HEK293 (cell line): ENCODE measurements at regions not wholly inside any gene's neighbourhood (a gene's known extent, or its start where the extent isn't known, plus 50 kb on each side); places are given as distances from the start of the nearest gene placed in this dataset.

Experiments used
- CTCF ChIA-PET: fragments of 350-600 bp; formaldehyde crosslinking; extraction: SDS; loops from one replicate; lab custom pipeline; 2021; ENCODE audit warnings: antibody characterized with exemption; lab: Yijun Ruan, JAX
- POLR2A ChIA-PET: fragments of 300-600 bp; formaldehyde crosslinking; extraction: SDS; loops from one replicate; lab custom pipeline; 2020; ENCODE audit warnings: antibody characterized with exemption, inconsistent platforms; lab: Yijun Ruan, JAX
- H3K27ac ChIP-seq: fragments of 200-500 bp; sonication (Bioruptor generic); 2 replicates; pipeline ENCODE4 v1.5.1; 2014; ENCODE audit warnings: low read depth, low read length, control low read depth, inconsistent platforms; ENCODE audit errors: extremely low read depth
- H3K36me3 ChIP-seq, 2 experiments: fragments of 200-500 bp in 1 of 2; sonication (Bioruptor generic) in 1 of 2; 1 replicate in 1 of 2; 2 replicates in 1 of 2; pipeline ENCODE4 v1.5.1; 2014 to 2017; ENCODE audit warnings: inconsistent platforms in 2 of 2, low read length in 2 of 2; ENCODE audit not compliant: control insufficient read depth in 2 of 2, insufficient read depth in 1 of 2
- H3K4me1 ChIP-seq: fragments of 200-500 bp; sonication (Bioruptor generic); 2 replicates; pipeline ENCODE4 v1.5.1; 2014; ENCODE audit warnings: mild to moderate bottlenecking, low read length, inconsistent platforms; ENCODE audit not compliant: control insufficient read depth, insufficient read depth
- H3K4me3 ChIP-seq: 2 replicates; pipeline ENCODE4 v1.5.1; 2011; ENCODE audit warnings: low read depth, mild to moderate bottlenecking, control low read depth, low read length, moderate library complexity
- H3K9me3 ChIP-seq: fragments of 200-500 bp; sonication (Bioruptor generic); 2 replicates; pipeline ENCODE4 v1.5.1; 2014; ENCODE audit warnings: low read depth, low read length, inconsistent platforms; ENCODE audit not compliant: control insufficient read depth, insufficient read depth
- HOXC10 ChIP-seq: sonication (generic); formaldehyde crosslinking; IDR thresholded peaks from 2 replicates; pipeline ENCODE4 v1.8.1; 2023; ENCODE audit warnings: mild to moderate bottlenecking, missing genetic modification reagents
- KLF1 ChIP-seq: fragments of 450-650 bp; formaldehyde crosslinking; IDR thresholded peaks from 2 replicates; pipeline ENCODE4 v1.5.1; 2016; ENCODE audit warnings: missing biosample characterization, missing genetic modification characterization
- REPIN1 ChIP-seq: fragments of 450-650 bp; formaldehyde crosslinking; IDR thresholded peaks from 2 replicates; pipeline ENCODE4 v1.5.1; 2017; ENCODE audit warnings: missing biosample characterization, missing genetic modification characterization, low read depth
- SALL2 ChIP-seq: fragments of 450-650 bp; formaldehyde crosslinking; IDR thresholded peaks from 2 replicates; pipeline ENCODE4 v1.5.0; 2017; ENCODE audit warnings: missing biosample characterization, mild to moderate bottlenecking, missing genetic modification characterization, borderline replicate concordance
- TRIM28 ChIP-seq: IDR thresholded peaks from 2 replicates; pipeline ENCODE4 v1.6.1; 2011; ENCODE audit warnings: low read length, control low read depth, borderline replicate concordance
- ZBTB20 ChIP-seq: fragments of 450-650 bp; formaldehyde crosslinking; IDR thresholded peaks from 2 replicates; pipeline ENCODE4 v1.5.1; 2016; ENCODE audit warnings: missing biosample characterization, missing genetic modification characterization
- ZNF114 ChIP-seq: fragments of 450-650 bp; formaldehyde crosslinking; IDR thresholded peaks from 2 replicates; pipeline ENCODE4 v1.5.0; 2017; ENCODE audit warnings: missing biosample characterization, missing genetic modification characterization
- ZNF169 ChIP-seq: fragments of 450-650 bp; formaldehyde crosslinking; IDR thresholded peaks from 2 replicates; pipeline ENCODE4 v1.5.1; 2016; ENCODE audit warnings: missing biosample characterization, missing genetic modification characterization
- ZNF211 ChIP-seq: fragments of 450-650 bp; formaldehyde crosslinking; IDR thresholded peaks from 2 replicates; pipeline ENCODE4 v1.5.1; 2016; ENCODE audit warnings: low read depth, missing biosample characterization, missing genetic modification characterization
- ZNF239 ChIP-seq: fragments of 450-650 bp; formaldehyde crosslinking; IDR thresholded peaks from 2 replicates; pipeline ENCODE4 v1.5.1; 2016; ENCODE audit warnings: missing biosample characterization, missing genetic modification characterization
- ZNF274 ChIP-seq, 2 experiments: fragments of 200-500 bp in 1 of 2; fragments of 450-650 bp in 1 of 2; sonication (Bioruptor generic) in 1 of 2; formaldehyde crosslinking in 1 of 2; IDR thresholded peaks; 2 replicates each; pipeline versions ENCODE4 v1.5.1 to v1.6.1; 2014 to 2016; ENCODE audit warnings: borderline replicate concordance in 1 of 2, inconsistent platforms in 1 of 2, low read length in 1 of 2, missing biosample characterization in 1 of 2, missing genetic modification characterization in 1 of 2
- ZNF416 ChIP-seq: fragments of 450-650 bp; formaldehyde crosslinking; IDR thresholded peaks from 2 replicates; pipeline ENCODE4 v1.5.1; 2016; ENCODE audit warnings: missing biosample characterization, missing genetic modification characterization
- ZNF433 ChIP-seq: fragments of 450-650 bp; formaldehyde crosslinking; IDR thresholded peaks from 2 replicates; pipeline ENCODE4 v1.5.1; 2016; ENCODE audit warnings: missing biosample characterization, missing genetic modification characterization, low read depth
- ZNF677 ChIP-seq: fragments of 450-650 bp; IDR thresholded peaks from 2 replicates; pipeline ENCODE4 v1.5.0; 2018; ENCODE audit warnings: missing biosample characterization, mild to moderate bottlenecking, missing genetic modification characterization, moderate library complexity
- TF ChIP-seq, protein P1 (sequence below): fragments of 450-650 bp; formaldehyde crosslinking; IDR thresholded peaks from 2 replicates; pipeline ENCODE4 v1.5.1; 2016; ENCODE audit warnings: missing biosample characterization, missing genetic modification characterization
- TF ChIP-seq, protein P2 (sequence below): fragments of 450-650 bp; formaldehyde crosslinking; IDR thresholded peaks from 2 replicates; pipeline ENCODE4 v1.5.1; 2016; ENCODE audit warnings: missing biosample characterization, missing genetic modification characterization, borderline replicate concordance
- TF ChIP-seq, protein P3 (sequence below): fragments of 450-650 bp; formaldehyde crosslinking; IDR thresholded peaks from 2 replicates; pipeline ENCODE4 v1.5.1; 2016; ENCODE audit warnings: missing biosample characterization, missing genetic modification characterization
- TF ChIP-seq, protein P4 (sequence below): fragments of 450-650 bp; formaldehyde crosslinking; IDR thresholded peaks from 2 replicates; pipeline ENCODE4 v1.5.1; 2017; ENCODE audit warnings: missing biosample characterization, missing genetic modification characterization
- TF ChIP-seq, protein P5 (sequence below): fragments of 450-650 bp; formaldehyde crosslinking; IDR thresholded peaks from 2 replicates; pipeline ENCODE4 v1.5.1; 2016; ENCODE audit warnings: missing biosample characterization, missing genetic modification characterization

DNA sequence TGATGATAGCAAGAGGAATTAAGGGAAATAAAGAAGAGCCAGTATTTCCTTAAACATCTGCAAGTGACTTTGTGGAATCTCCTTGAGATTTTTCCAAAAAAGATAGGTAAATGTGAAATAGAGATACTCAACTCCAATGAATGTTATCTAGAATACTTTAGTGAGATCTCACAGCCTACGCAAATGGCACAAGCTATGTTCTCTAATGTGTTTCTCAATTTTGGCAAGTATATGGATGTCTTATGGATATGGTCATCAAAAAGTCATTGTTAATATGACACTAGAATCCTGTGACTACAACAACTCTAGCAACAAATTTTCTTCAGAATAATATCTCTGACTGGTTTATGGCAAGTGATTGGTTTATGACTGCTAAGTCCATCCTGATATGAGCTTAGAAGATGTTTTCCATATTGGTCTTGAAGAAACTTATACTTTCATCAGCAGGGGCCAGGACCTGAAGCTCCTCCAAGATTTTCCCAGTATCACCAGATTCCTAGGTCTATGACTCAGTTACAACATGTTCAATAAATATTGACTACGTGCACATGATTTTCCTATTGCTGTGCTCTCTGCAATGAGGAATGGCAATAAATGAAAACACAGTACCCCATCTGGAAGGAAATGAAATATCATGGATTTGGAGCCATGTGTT is 170.9 kb upstream of the THBS1 start:
- no peaks in the 10 kb centered on the region for H3K9me3 ChIP-seq
- POLR2A ChIA-PET: no interaction called here
- H3K4me3 ChIP-seq: no peak overlapping the region
- no peak overlapping the region for H3K27ac ChIP-seq
- H3K4me1 ChIP-seq: no peaks in the 10 kb centered on the region
- no peaks in the 10 kb centered on the region for H3K36me3 ChIP-seq
- TF ChIP-seq, protein P1, sequence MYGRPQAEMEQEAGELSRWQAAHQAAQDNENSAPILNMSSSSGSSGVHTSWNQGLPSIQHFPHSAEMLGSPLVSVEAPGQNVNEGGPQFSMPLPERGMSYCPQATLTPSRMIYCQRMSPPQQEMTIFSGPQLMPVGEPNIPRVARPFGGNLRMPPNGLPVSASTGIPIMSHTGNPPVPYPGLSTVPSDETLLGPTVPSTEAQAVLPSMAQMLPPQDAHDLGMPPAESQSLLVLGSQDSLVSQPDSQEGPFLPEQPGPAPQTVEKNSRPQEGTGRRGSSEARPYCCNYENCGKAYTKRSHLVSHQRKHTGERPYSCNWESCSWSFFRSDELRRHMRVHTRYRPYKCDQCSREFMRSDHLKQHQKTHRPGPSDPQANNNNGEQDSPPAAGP (tag by site-specific recombination): no peak
- no peak for TF ChIP-seq ZNF677 (tag by site-specific recombination)
- TF ChIP-seq, protein P2, sequence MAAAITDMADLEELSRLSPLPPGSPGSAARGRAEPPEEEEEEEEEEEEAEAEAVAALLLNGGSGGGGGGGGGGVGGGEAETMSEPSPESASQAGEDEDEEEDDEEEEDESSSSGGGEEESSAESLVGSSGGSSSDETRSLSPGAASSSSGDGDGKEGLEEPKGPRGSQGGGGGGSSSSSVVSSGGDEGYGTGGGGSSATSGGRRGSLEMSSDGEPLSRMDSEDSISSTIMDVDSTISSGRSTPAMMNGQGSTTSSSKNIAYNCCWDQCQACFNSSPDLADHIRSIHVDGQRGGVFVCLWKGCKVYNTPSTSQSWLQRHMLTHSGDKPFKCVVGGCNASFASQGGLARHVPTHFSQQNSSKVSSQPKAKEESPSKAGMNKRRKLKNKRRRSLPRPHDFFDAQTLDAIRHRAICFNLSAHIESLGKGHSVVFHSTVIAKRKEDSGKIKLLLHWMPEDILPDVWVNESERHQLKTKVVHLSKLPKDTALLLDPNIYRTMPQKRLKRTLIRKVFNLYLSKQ (tag by site-specific recombination): no peak
- no peak for TF ChIP-seq ZNF274 (IDR thresholded peaks at IDR 0.05; ENCODE audit: low read length)
- TF ChIP-seq ZNF274 (tag by site-specific recombination; IDR thresholded peaks at IDR 0.05; ENCODE audit: borderline replicate concordance): no peak
- no peak for TF ChIP-seq SALL2 (tag by site-specific recombination)
- no peak for TF ChIP-seq ZBTB20
- TF ChIP-seq ZNF433: no peak
- no peak for TF ChIP-seq KLF1 (tag by site-specific recombination)
- no peak for TF ChIP-seq ZNF211 (tag by site-specific recombination)
- TF ChIP-seq, protein P3, sequence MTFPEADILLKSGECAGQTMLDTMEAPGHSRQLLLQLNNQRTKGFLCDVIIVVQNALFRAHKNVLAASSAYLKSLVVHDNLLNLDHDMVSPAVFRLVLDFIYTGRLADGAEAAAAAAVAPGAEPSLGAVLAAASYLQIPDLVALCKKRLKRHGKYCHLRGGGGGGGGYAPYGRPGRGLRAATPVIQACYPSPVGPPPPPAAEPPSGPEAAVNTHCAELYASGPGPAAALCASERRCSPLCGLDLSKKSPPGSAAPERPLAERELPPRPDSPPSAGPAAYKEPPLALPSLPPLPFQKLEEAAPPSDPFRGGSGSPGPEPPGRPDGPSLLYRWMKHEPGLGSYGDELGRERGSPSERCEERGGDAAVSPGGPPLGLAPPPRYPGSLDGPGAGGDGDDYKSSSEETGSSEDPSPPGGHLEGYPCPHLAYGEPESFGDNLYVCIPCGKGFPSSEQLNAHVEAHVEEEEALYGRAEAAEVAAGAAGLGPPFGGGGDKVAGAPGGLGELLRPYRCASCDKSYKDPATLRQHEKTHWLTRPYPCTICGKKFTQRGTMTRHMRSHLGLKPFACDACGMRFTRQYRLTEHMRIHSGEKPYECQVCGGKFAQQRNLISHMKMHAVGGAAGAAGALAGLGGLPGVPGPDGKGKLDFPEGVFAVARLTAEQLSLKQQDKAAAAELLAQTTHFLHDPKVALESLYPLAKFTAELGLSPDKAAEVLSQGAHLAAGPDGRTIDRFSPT (tag by site-specific recombination): no peak
- TF ChIP-seq HOXC10: no peak
- TF ChIP-seq ZNF416 (tag by site-specific recombination): no peak
- TF ChIP-seq, protein P4, sequence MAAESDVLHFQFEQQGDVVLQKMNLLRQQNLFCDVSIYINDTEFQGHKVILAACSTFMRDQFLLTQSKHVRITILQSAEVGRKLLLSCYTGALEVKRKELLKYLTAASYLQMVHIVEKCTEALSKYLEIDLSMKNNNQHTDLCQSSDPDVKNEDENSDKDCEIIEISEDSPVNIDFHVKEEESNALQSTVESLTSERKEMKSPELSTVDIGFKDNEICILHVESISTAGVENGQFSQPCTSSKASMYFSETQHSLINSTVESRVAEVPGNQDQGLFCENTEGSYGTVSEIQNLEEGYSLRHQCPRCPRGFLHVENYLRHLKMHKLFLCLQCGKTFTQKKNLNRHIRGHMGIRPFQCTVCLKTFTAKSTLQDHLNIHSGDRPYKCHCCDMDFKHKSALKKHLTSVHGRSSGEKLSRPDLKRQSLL (tag by site-specific recombination): no peak
- no peak for TF ChIP-seq REPIN1 (tag by site-specific recombination)
- no peak for TF ChIP-seq TRIM28
- TF ChIP-seq ZNF114 (tag by site-specific recombination): no peak
- TF ChIP-seq ZNF169 (tag by site-specific recombination): no peak
- TF ChIP-seq ZNF239 (tag by site-specific recombination): no peak
- TF ChIP-seq, protein P5, sequence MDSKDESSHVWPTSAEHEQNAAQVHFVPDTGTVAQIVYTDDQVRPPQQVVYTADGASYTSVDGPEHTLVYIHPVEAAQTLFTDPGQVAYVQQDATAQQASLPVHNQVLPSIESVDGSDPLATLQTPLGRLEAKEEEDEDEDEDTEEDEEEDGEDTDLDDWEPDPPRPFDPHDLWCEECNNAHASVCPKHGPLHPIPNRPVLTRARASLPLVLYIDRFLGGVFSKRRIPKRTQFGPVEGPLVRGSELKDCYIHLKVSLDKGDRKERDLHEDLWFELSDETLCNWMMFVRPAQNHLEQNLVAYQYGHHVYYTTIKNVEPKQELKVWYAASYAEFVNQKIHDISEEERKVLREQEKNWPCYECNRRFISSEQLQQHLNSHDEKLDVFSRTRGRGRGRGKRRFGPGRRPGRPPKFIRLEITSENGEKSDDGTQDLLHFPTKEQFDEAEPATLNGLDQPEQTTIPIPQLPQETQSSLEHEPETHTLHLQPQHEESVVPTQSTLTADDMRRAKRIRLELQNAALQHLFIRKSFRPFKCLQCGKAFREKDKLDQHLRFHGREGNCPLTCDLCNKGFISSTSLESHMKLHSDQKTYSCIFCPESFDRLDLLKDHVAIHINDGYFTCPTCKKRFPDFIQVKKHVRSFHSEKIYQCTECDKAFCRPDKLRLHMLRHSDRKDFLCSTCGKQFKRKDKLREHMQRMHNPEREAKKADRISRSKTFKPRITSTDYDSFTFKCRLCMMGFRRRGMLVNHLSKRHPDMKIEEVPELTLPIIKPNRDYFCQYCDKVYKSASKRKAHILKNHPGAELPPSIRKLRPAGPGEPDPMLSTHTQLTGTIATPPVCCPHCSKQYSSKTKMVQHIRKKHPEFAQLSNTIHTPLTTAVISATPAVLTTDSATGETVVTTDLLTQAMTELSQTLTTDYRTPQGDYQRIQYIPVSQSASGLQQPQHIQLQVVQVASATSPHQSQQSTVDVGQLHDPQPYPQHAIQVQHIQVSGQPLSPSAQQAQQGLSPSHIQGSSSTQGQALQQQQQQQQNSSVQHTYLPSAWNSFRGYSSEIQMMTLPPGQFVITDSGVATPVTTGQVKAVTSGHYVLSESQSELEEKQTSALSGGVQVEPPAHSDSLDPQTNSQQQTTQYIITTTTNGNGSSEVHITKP: no peak
- CTCF ChIA-PET: interaction anchor here (2.8 kb wide), 1 partner anchor 170 kb away, joined by 7 read pairs; the partner anchor contains the start of gene THBS1
